C4-2B (cell line): ENCODE measurements at regions not wholly inside any gene's neighbourhood (a gene's known extent, or its start where the extent isn't known, plus 50 kb on each side); places are given as distances from the start of the nearest gene placed in this dataset.

Experiments
- ZFX ChIP-seq: fragments of 450-650 bp; IDR thresholded peaks from 2 replicates; pipeline ENCODE4 v1.6.1; 2017
- TF ChIP-seq, protein P1 (sequence below): fragments of 450-650 bp; conservative IDR thresholded peaks from 2 replicates; pipeline ENCODE4 v1.5.1; 2017; ENCODE audit warnings: mild to moderate bottlenecking

GRCh38 chr18:35861367-35862118 lies 110.9 kb upstream of the RMP24 start:
- TF ChIP-seq, protein P1, sequence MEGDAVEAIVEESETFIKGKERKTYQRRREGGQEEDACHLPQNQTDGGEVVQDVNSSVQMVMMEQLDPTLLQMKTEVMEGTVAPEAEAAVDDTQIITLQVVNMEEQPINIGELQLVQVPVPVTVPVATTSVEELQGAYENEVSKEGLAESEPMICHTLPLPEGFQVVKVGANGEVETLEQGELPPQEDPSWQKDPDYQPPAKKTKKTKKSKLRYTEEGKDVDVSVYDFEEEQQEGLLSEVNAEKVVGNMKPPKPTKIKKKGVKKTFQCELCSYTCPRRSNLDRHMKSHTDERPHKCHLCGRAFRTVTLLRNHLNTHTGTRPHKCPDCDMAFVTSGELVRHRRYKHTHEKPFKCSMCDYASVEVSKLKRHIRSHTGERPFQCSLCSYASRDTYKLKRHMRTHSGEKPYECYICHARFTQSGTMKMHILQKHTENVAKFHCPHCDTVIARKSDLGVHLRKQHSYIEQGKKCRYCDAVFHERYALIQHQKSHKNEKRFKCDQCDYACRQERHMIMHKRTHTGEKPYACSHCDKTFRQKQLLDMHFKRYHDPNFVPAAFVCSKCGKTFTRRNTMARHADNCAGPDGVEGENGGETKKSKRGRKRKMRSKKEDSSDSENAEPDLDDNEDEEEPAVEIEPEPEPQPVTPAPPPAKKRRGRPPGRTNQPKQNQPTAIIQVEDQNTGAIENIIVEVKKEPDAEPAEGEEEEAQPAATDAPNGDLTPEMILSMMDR: no peak
- TF ChIP-seq ZFX: no peak
